OCI-LY1 (cell line): ENCODE measurements at regions not wholly inside any gene's neighbourhood (a gene's known extent, or its start where the extent isn't known, plus 50 kb on each side); places are given as distances from the start of the nearest gene placed in this dataset.

Experiments used
- H2AFZ ChIP-seq: fragments of 200-600 bp; sonication (generic), shearing (Covaris generic); 2 replicates; pipeline ENCODE4 v1.6.0; 2014; ENCODE audit warnings: antibody characterized with exemption, mild to moderate bottlenecking, low read length
- H3F3A ChIP-seq: fragments of 200-600 bp; sonication (generic), shearing (Covaris generic); 2 replicates; pipeline ENCODE4 v1.6.0; 2014; ENCODE audit warnings: mild to moderate bottlenecking, antibody characterized with exemption, low read length, moderate library complexity; ENCODE audit not compliant: insufficient read depth
- H3K27ac ChIP-seq: fragments of 200-600 bp; sonication (generic); 2 replicates; pipeline ENCODE4 v1.5.1; 2014; ENCODE audit warnings: low read length, mixed run types, mild to moderate bottlenecking, low read depth; ENCODE audit not compliant: poor library complexity, severe bottlenecking
- H3K27me3 ChIP-seq: fragments of 200-600 bp; sonication (generic); 2 replicates; pipeline ENCODE4 v1.6.0; 2014; ENCODE audit warnings: antibody characterized with exemption, mild to moderate bottlenecking, low read length, moderate library complexity; ENCODE audit not compliant: insufficient read depth
- H3K36me3 ChIP-seq: fragments of 200-600 bp; sonication (generic); 2 replicates; pipeline ENCODE4 v1.6.1; 2014; ENCODE audit warnings: mild to moderate bottlenecking, antibody characterized with exemption, low read length, moderate library complexity, mixed read lengths; ENCODE audit not compliant: insufficient read depth
- H3K4me1 ChIP-seq: fragments of 200-600 bp; sonication (generic); 2 replicates; pipeline ENCODE4 v1.5.1; 2014; ENCODE audit warnings: mild to moderate bottlenecking, low read length, moderate library complexity; ENCODE audit not compliant: insufficient read depth, severe bottlenecking
- H3K4me2 ChIP-seq: fragments of 200-600 bp; sonication (generic), shearing (Covaris generic); 2 replicates; pipeline ENCODE4 v1.6.1; 2014; ENCODE audit warnings: low read length
- H3K4me3 ChIP-seq: fragments of 200-600 bp; sonication (generic); 2 replicates; pipeline ENCODE4 v1.5.1; 2014; ENCODE audit warnings: low read length, low read depth, mild to moderate bottlenecking, mixed read lengths; ENCODE audit not compliant: poor library complexity, severe bottlenecking
- H3K79me2 ChIP-seq: fragments of 200-600 bp; shearing (Covaris generic); 2 replicates; pipeline ENCODE4 v1.6.1; 2016; ENCODE audit warnings: mixed run types, low read length, mixed read lengths; ENCODE audit not compliant: insufficient read depth
- H3K9ac ChIP-seq: fragments of 200-600 bp; sonication (generic), shearing (Covaris generic); 2 replicates; pipeline ENCODE4 v1.6.1; 2014; ENCODE audit warnings: mild to moderate bottlenecking, low read length, mixed read lengths
- H3K9me2 ChIP-seq: fragments of 200-600 bp; sonication (generic), shearing (Covaris generic); 2 replicates; pipeline ENCODE4 v1.6.1; 2014; ENCODE audit warnings: low read depth, mild to moderate bottlenecking, low read length, mixed read lengths
- H3K9me3 ChIP-seq: fragments of 200-600 bp; shearing (Covaris generic); 2 replicates; pipeline ENCODE4 v1.6.1; 2014; ENCODE audit warnings: low read length, mixed read lengths
- H4K20me1 ChIP-seq: fragments of 200-600 bp; sonication (generic), shearing (Covaris generic); 2 replicates; pipeline ENCODE4 v1.6.0; 2016; ENCODE audit warnings: mild to moderate bottlenecking, low read length; ENCODE audit not compliant: insufficient read depth
- CTCF ChIP-seq: fragments of 200-600 bp; sonication (generic), shearing (Covaris generic); IDR thresholded peaks from 2 replicates; pipeline ENCODE4 v1.5.1; 2017; ENCODE audit warnings: mild to moderate bottlenecking, antibody characterized with exemption, low read length, moderate library complexity, mixed read lengths
- EZH2 ChIP-seq: fragments of 200-600 bp; sonication (generic), shearing (Covaris generic); IDR thresholded peaks from 2 replicates; pipeline ENCODE4 v1.8.0; 2017; ENCODE audit warnings: borderline replicate concordance, mixed run types, mild to moderate bottlenecking, antibody characterized with exemption, low read length, moderate library complexity, mixed read lengths

- Histone ChIP-seq H3K9me3 (no peaks in the 10 kb centered on the region), H4K20me1 (no peaks in the 10 kb centered on the region), H3K27me3 (peaks cover 3% of the 10 kb centered on the region; the same call in 1 of the 2 replicates), H3K9me2 (no peaks in the 10 kb centered on the region), H3K4me3 (no peak overlapping the region), H3F3A (no peaks in the 10 kb centered on the region), H3K36me3 (no peaks in the 10 kb centered on the region), H3K27ac (no peak overlapping the region), H3K4me2 (no peak overlapping the region), H3K4me1 (no peaks in the 10 kb centered on the region), H3K79me2 (no peaks in the 10 kb centered on the region), H2AFZ (no peak overlapping the region), H3K9ac (no peak overlapping the region)
- TF ChIP-seq EZH2 = no peak
- TF ChIP-seq CTCF = no peak
Measured at GRCh38 chr14:104403421-104404220, 175.9 kb upstream of the C14orf180 start.

- no peaks in the 10 kb centered on the region for H3K9me2 ChIP-seq
- no peaks in the 10 kb centered on the region for H3F3A ChIP-seq
- H3K27me3 ChIP-seq = peaks cover 8% of the 10 kb centered on the region; the same call in 1 of the 2 replicates
- H3K4me1 ChIP-seq = no peaks in the 10 kb centered on the region
- no peaks in the 10 kb centered on the region for H3K79me2 ChIP-seq
- no peaks in the 10 kb centered on the region for H4K20me1 ChIP-seq
- H3K36me3 ChIP-seq = no peaks in the 10 kb centered on the region
- H3K9ac ChIP-seq = no peak overlapping the region
- H3K9me3 ChIP-seq = no peaks in the 10 kb centered on the region
- H3K4me2 ChIP-seq = no peak overlapping the region
- TF ChIP-seq CTCF = no peak
- no peak for TF ChIP-seq EZH2
- H2AFZ ChIP-seq = no peak overlapping the region
- H3K4me3 ChIP-seq = no peak overlapping the region
- no peak overlapping the region for H3K27ac ChIP-seq
Measured at GRCh38 chr14:104404922-104405321, 174.6 kb upstream of the C14orf180 start.

- H3K79me2 ChIP-seq = no peaks in the 10 kb centered on the region
- no peaks in the 10 kb centered on the region for H3K9me3 ChIP-seq
- H3K9ac ChIP-seq = no peak overlapping the region
- no peaks in the 10 kb centered on the region for H3K4me1 ChIP-seq
- no peak for TF ChIP-seq EZH2
- TF ChIP-seq CTCF = no peak
- no peaks in the 10 kb centered on the region for H3K9me2 ChIP-seq
- peaks cover 8% of the 10 kb centered on the region; the same call in 1 of the 2 replicates for H3K27me3 ChIP-seq
- H4K20me1 ChIP-seq = no peaks in the 10 kb centered on the region
- no peak overlapping the region for H3K27ac ChIP-seq
- H3K36me3 ChIP-seq = no peaks in the 10 kb centered on the region
- H3K4me2 ChIP-seq = no peak overlapping the region
- H3K4me3 ChIP-seq = no peak overlapping the region
- no peaks in the 10 kb centered on the region for H3F3A ChIP-seq
- no peak overlapping the region for H2AFZ ChIP-seq
Measured at GRCh38 chr14:104405360-104406226, 174.0 kb upstream of the C14orf180 start.
